Endothelial cell (in vitro differentiated cells): ENCODE measurements at regions not wholly inside any gene's neighbourhood (a gene's known extent, or its start where the extent isn't known, plus 50 kb on each side); places are given as distances from the start of the nearest gene placed in this dataset.

Experiments used
- DNase-seq: peaks from one replicate; pipeline ENCODE4 v3.0.0; 2021; ENCODE audit warnings: low spot score
- H3K27ac Mint-ChIP-seq: one replicate; pipeline ENCODE4 v1.8.0; 2021; ENCODE audit warnings: mixed read lengths, inconsistent platforms; ENCODE audit not compliant: unreplicated experiment
- H3K27me3 Mint-ChIP-seq: one replicate; pipeline ENCODE4 v1.8.0; 2021; ENCODE audit warnings: mild to moderate bottlenecking, moderate library complexity, mixed read lengths, inconsistent platforms; ENCODE audit not compliant: unreplicated experiment
- H3K36me3 Mint-ChIP-seq: one replicate; pipeline ENCODE4 v1.8.0; 2021; ENCODE audit warnings: mild to moderate bottlenecking, low read depth, mixed read lengths, inconsistent platforms; ENCODE audit not compliant: unreplicated experiment
- H3K4me1 Mint-ChIP-seq: one replicate; pipeline ENCODE4 v1.8.0; 2021; ENCODE audit warnings: mild to moderate bottlenecking, mixed read lengths, inconsistent platforms; ENCODE audit not compliant: unreplicated experiment
- H3K4me3 Mint-ChIP-seq: one replicate; pipeline ENCODE4 v1.8.0; 2021; ENCODE audit warnings: mild to moderate bottlenecking, mixed read lengths, inconsistent platforms; ENCODE audit not compliant: unreplicated experiment
- H3K9me3 Mint-ChIP-seq: one replicate; pipeline ENCODE4 v1.8.0; 2021; ENCODE audit warnings: mixed read lengths, inconsistent platforms; ENCODE audit not compliant: unreplicated experiment
- CTCF ChIP-seq: fragments of 200-600 bp; sonication (generic); IDR thresholded peaks from one replicate; pipeline ENCODE4 v1.5.0; 2021; ENCODE audit warnings: antibody characterized with exemption; ENCODE audit not compliant: unreplicated experiment

GRCh38 chr2:9692456-9693195 lies 61.8 kb upstream of the YWHAQ start:
- no peak overlapping the region for H3K4me3 Mint-ChIP-seq
- no peak overlapping the region for H3K27ac Mint-ChIP-seq
- H3K4me1 Mint-ChIP-seq = peaks cover 14% of the 10 kb centered on the region
- no peak for DNase-seq
- H3K27me3 Mint-ChIP-seq = peaks cover 3% of the 10 kb centered on the region
- no peaks in the 10 kb centered on the region for H3K36me3 Mint-ChIP-seq
- H3K9me3 Mint-ChIP-seq = no peaks in the 10 kb centered on the region
- TF ChIP-seq CTCF = no peak

DNA sequence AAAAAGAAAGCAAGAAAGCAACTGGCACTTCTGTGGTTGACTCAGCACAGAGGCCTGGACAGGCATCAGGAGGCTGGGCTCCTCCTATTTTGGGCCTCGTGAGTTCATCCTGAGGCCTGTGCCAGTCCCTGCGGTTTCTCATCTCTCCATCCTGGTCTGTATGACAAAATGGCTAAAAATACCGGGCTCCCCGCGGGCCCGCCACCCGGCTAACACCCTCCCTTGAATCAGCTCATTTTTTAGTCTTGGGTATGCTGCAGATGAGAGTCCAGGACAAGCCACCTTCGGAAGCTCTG lies 62.3 kb upstream of the YWHAQ start:
- Mint-ChIP-seq H3K9me3 (no peaks in the 10 kb centered on the region), H3K4me3 (no peak overlapping the region), H3K36me3 (no peaks in the 10 kb centered on the region), H3K27me3 (peaks cover 5% of the 10 kb centered on the region), H3K4me1 (peaks cover 14% of the 10 kb centered on the region), H3K27ac (no peak overlapping the region)
- no peak for TF ChIP-seq CTCF
- DNase-seq = no peak

DNA sequence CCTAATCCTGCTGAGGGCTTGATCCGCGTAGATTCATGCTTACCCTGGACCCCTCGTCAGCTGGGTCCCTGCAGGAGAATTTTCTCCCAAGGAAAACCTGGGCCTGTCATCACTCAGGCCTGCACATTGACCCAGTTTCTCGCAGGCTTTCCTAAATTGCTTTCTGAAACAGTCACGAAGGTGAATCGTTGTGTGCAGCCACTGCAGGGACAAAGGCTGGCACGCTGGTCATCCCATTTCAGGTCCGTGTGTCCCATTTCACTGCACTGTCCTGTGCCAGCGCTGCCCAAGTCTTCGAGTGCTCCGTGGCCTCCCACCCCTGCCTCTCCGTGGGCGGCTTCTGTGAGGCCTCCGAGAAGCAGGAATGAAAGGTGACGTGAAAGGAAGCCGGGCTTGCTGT lies 62.8 kb upstream of the YWHAQ start:
- no peaks in the 10 kb centered on the region for H3K36me3 Mint-ChIP-seq

DNA sequence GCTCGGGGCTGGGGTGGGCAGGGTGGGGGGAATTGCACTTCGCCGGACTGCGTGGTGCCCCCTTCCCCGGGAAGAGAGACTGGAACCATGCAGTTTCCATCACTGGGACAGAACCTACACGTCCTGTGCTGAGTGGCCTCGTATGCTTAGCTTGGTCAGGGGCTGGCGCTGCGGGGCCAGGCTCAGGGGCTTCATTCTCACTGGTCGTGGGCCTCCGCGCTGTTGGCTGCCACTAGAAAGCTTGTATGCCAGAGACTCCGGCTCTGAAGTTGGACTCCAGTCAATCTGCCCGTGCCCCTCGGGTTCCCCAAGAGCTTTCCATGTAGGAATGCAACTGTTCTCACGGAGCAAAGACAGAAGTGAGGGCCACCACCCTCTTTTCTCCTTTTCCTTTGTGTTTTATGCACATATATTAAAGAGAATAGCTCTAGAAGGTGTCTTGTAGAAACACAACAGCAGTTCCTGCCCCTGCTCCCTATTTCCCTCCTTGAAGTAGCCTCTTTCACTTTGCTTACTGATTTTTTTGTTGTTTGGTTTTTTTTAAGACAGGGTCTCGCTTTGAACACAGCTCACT lies 64.0 kb upstream of the YWHAQ start:
- peaks cover 3% of the 10 kb centered on the region for H3K27me3 Mint-ChIP-seq
- no peaks in the 10 kb centered on the region for H3K36me3 Mint-ChIP-seq
- H3K4me1 Mint-ChIP-seq = peaks cover 12% of the 10 kb centered on the region
- DNase-seq = no peak
- H3K9me3 Mint-ChIP-seq = no peaks in the 10 kb centered on the region
- H3K27ac Mint-ChIP-seq = no peak overlapping the region
- no peak overlapping the region for H3K4me3 Mint-ChIP-seq
- TF ChIP-seq CTCF = no peak

More for the DNA sequence above, 62.8 kb upstream of the YWHAQ start:
- peaks cover 14% of the 10 kb centered on the region for H3K4me1 Mint-ChIP-seq
- no peak for TF ChIP-seq CTCF
- H3K27ac Mint-ChIP-seq = no peak overlapping the region
- H3K9me3 Mint-ChIP-seq = no peaks in the 10 kb centered on the region
- H3K27me3 Mint-ChIP-seq = peaks cover 5% of the 10 kb centered on the region
- DNase-seq = no peak
- no peak overlapping the region for H3K4me3 Mint-ChIP-seq

GRCh38 chr2:9695941-9696340 lies 65.1 kb upstream of the YWHAQ start:
- Mint-ChIP-seq H3K9me3 (no peaks in the 10 kb centered on the region), H3K36me3 (no peaks in the 10 kb centered on the region), H3K4me3 (no peak overlapping the region), H3K27me3 (peaks cover 3% of the 10 kb centered on the region), H3K27ac (no peak overlapping the region), H3K4me1 (peaks cover 1% of the 10 kb centered on the region)
- no peak for TF ChIP-seq CTCF
- DNase-seq = no peak
